Adrenal gland (tissue), 5 donors: ENCODE measurements at regions not wholly inside any gene's neighbourhood (a gene's known extent, or its start where the extent isn't known, plus 50 kb on each side); places are given as distances from the start of the nearest gene placed in this dataset.

Source experiments
- CTCF ChIP-seq, 6 experiments: fragments of 450-650 bp in 4 of 6; fragments of 200-600 bp in 2 of 6; sonication (generic) in 1 of 6; IDR thresholded peaks; 1 replicate in 5 of 6; 2 replicates in 1 of 6; pipeline versions ENCODE4 v1.5.1 to v1.8.0; 2016 to 2021; ENCODE audit warnings: antibody characterized with exemption in 6 of 6, mild to moderate bottlenecking in 2 of 6, moderate library complexity in 1 of 6
- POLR2A ChIP-seq, 2 donors: fragments of 450-650 bp; IDR thresholded peaks; one replicate each; pipeline ENCODE4 v1.6.1; 2017; ENCODE audit warnings: antibody characterized with exemption in 2 of 2, mild to moderate bottlenecking in 2 of 2, moderate library complexity in 1 of 2
- donor health status: DM: no; HTN: no; CAD: no.

GRCh38 chrY:19168202-19168565 is 394.6 kb upstream of the HSFY2 start:
- TF ChIP-seq CTCF (IDR thresholded peaks at IDR 0.05) (no peak), POLR2A (IDR thresholded peaks at IDR 0.05) (no peak)
